Epithelial cell of esophagus (primary cell): ENCODE measurements at regions not wholly inside any gene's neighbourhood (a gene's known extent, or its start where the extent isn't known, plus 50 kb on each side); places are given as distances from the start of the nearest gene placed in this dataset.
A peak's percentile ranks its signal among the peaks of the same experiment; 100 is the strongest.

Experiments used
- DNase-seq: peaks from one replicate; pipeline ENCODE4 v3.0.0; 2010; ENCODE audit warnings: low read depth
- H3K4me3 ChIP-seq: 2 replicates; pipeline ENCODE4 v1.5.1; 2011; ENCODE audit warnings: mild to moderate bottlenecking, low read length, control low read depth
- CTCF ChIP-seq: IDR thresholded peaks from 2 replicates; pipeline ENCODE4 v1.5.1; 2011; ENCODE audit warnings: low read depth, mild to moderate bottlenecking, low read length, control low read depth, inconsistent platforms; ENCODE audit not compliant: insufficient read depth; ENCODE audit errors: missing control alignments

- TF ChIP-seq CTCF = peak; percentile 15
- DNase-seq = peak; percentile 17
- no peak overlapping the region for H3K4me3 ChIP-seq
Measured at GRCh38 chr18:54004828-54005227, 219.6 kb downstream of the MBD2 start.

DNA sequence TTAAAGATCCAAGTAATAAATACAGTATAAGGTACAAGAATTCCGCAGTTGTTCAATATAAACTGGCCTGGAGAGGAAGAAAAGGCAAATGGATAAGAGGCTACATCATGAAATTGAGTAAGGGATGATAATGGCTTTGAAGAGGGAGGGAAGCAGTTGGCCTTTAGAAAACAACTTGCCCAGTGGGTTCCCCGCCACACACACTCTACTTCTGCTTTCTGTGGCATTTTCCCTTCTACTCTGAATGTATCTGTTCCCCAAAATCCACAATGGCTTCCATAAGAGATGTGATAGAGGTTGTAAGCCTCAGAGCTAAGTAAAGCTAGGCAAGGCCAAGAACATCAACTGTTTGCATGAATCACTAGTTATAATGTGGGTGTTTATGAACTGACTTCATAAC is 221.3 kb downstream of the MBD2 start:
- no peak overlapping the region for H3K4me3 ChIP-seq
- TF ChIP-seq CTCF = no peak
- no peak for DNase-seq

GRCh38 chr18:53997064-53997463 is 227.4 kb downstream of the MBD2 start:
- no peak for TF ChIP-seq CTCF
- H3K4me3 ChIP-seq = no peak overlapping the region
- no peak for DNase-seq

GRCh38 chr18:53994016-53994415 is 230.5 kb downstream of the MBD2 start:
- no peak for DNase-seq
- no peak for TF ChIP-seq CTCF
- no peak overlapping the region for H3K4me3 ChIP-seq

- TF ChIP-seq CTCF = no peak
- H3K4me3 ChIP-seq = no peak overlapping the region
- DNase-seq = no peak
Measured at GRCh38 chr18:53991805-53992204, 232.7 kb downstream of the MBD2 start.

DNA sequence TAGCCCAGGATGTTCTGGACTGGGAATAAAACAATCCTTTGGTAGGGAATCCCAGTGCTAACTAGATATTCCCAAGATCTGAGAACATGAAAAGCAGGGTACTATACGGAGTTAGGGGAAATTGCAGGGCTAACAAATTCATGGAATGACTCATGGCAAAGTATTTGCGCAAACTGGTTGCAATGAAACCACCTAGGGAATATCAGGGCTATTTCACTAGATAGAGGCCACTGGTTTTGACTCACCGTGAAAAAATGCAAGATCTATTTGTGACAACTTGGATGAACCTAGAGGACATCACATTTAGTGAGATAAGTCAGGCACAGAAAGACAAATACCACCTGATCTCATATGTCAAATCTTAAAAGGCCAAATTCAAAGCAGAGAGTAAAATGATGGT is 233.3 kb downstream of the MBD2 start:
- TF ChIP-seq CTCF = no peak
- peak; percentile 60 for DNase-seq
- no peak overlapping the region for H3K4me3 ChIP-seq

GRCh38 chr18:53990485-53990884 is 234.0 kb downstream of the MBD2 start:
- no peak for DNase-seq
- H3K4me3 ChIP-seq = no peak overlapping the region
- no peak for TF ChIP-seq CTCF
